M059J (cell line): ENCODE measurements at regions not wholly inside any gene's neighbourhood (a gene's known extent, or its start where the extent isn't known, plus 50 kb on each side); places are given as distances from the start of the nearest gene placed in this dataset.

Source experiments
- DNase-seq: peaks from one replicate; pipeline ENCODE4 v3.0.0-alpha.2; 2012; ENCODE audit warnings: low read depth

- no peak for DNase-seq
Measured at GRCh38 chr7:33701189-33701740, 204.1 kb upstream of the BMPER start.

- DNase-seq = no peak
Measured at GRCh38 chr7:33701927-33702326, 203.4 kb upstream of the BMPER start.

- no peak for DNase-seq
Measured at GRCh38 chr7:33702514-33703054, 202.8 kb upstream of the BMPER start.

- DNase-seq = no peak
Measured at GRCh38 chr7:33705333-33705833, 200.0 kb upstream of the BMPER start.

GRCh38 chr7:33706186-33706585 lies 199.2 kb upstream of the BMPER start:
- no peak for DNase-seq

GRCh38 chr7:33706771-33707200 lies 198.6 kb upstream of the BMPER start:
- DNase-seq = no peak

- DNase-seq = no peak
Measured at GRCh38 chr7:33707427-33707826, 197.9 kb upstream of the BMPER start.

GRCh38 chr7:33710608-33711007 lies 194.7 kb upstream of the BMPER start:
- peak; percentile 65 for DNase-seq

- no peak for DNase-seq
Measured at GRCh38 chr7:33711231-33712019, 193.9 kb upstream of the BMPER start.

- no peak for DNase-seq
Measured at GRCh38 chr7:33712020-33712414, 193.3 kb upstream of the BMPER start.

GRCh38 chr7:33714208-33714607 lies 191.1 kb upstream of the BMPER start:
- no peak for DNase-seq

- DNase-seq = peak; percentile 55
Measured at GRCh38 chr7:33716581-33717477, 188.5 kb upstream of the BMPER start.

- DNase-seq = no peak
Measured at GRCh38 chr7:33719059-33719581, 186.2 kb upstream of the BMPER start.

- DNase-seq = no peak
Measured at GRCh38 chr7:33720139-33720538, 185.2 kb upstream of the BMPER start.

- DNase-seq = peak; percentile 9
Measured at GRCh38 chr7:33720870-33721269, 184.5 kb upstream of the BMPER start.

GRCh38 chr7:33721895-33722294 lies 183.4 kb upstream of the BMPER start:
- no peak for DNase-seq

- peak; percentile 98 for DNase-seq
Measured at GRCh38 chr7:33722383-33723101, 182.8 kb upstream of the BMPER start.

- no peak for DNase-seq
Measured at GRCh38 chr7:33724201-33724600, 181.1 kb upstream of the BMPER start.

GRCh38 chr7:33725111-33726025 lies 180.0 kb upstream of the BMPER start:
- DNase-seq = no peak

- no peak for DNase-seq
Measured at GRCh38 chr7:33726582-33726981, 178.8 kb upstream of the BMPER start.
